NCI-H1694 (cell line): ENCODE measurements at regions not wholly inside any gene's neighbourhood (a gene's known extent, or its start where the extent isn't known, plus 50 kb on each side); places are given as distances from the start of the nearest gene placed in this dataset.
"Not testable (repeated sequence)": the region's sequence is repeated elsewhere in the genome, so short reads cannot be mapped to it uniquely, and the experiment has no call there.

ENCODE experiments used
- DNase-seq: peaks from one replicate; lab custom pipeline; 2025; lab: John Stamatoyannopoulos, UW

GRCh38 chr6:27772261-27773001, 139.8 kb downstream of the OR2B2 start:
- DNase-seq: peak; percentile 59

GRCh38 chr6:27771235-27771634, 141.0 kb downstream of the OR2B2 start:
- DNase-seq: no peak

GRCh38 chr6:27770724-27771123, 141.5 kb downstream of the OR2B2 start:
- DNase-seq: no peak

- no peak for DNase-seq
These were observed 143.6 kb downstream of the OR2B2 start for GRCh38 chr6:27768556-27768955.

- no peak for DNase-seq
These were observed 144.3 kb downstream of the OR2B2 start for GRCh38 chr6:27767851-27768250.

- DNase-seq: no peak
These were observed 145.8 kb downstream of the OR2B2 start for GRCh38 chr6:27766405-27766804.

- no peak for DNase-seq
These were observed 147.1 kb downstream of the OR2B2 start for GRCh38 chr6:27765028-27765590.

- DNase-seq: no peak
These were observed 150.8 kb downstream of the OR2B2 start for GRCh38 chr6:27761391-27761790.

GRCh38 chr6:27760464-27760863, 151.7 kb downstream of the OR2B2 start:
- no peak for DNase-seq

- no peak for DNase-seq
These were observed 152.3 kb downstream of the OR2B2 start for GRCh38 chr6:27759930-27760329.

- DNase-seq: no peak
These were observed 153.7 kb downstream of the OR2B2 start for GRCh38 chr6:27758491-27758890.

- no peak for DNase-seq
These were observed 154.9 kb downstream of the OR2B2 start for GRCh38 chr6:27757307-27757706.

GRCh38 chr6:27755768-27756167, 156.4 kb downstream of the OR2B2 start:
- DNase-seq: no peak

- DNase-seq: no peak
These were observed 157.8 kb downstream of the OR2B2 start for GRCh38 chr6:27754408-27754782.

GRCh38 chr6:27753668-27754407, 158.4 kb downstream of the OR2B2 start:
- DNase-seq: peak; percentile 68

- DNase-seq: peak; percentile 77
These were observed 159.9 kb downstream of the OR2B2 start for GRCh38 chr6:27752038-27752885.

GRCh38 chr6:27748661-27749060, 163.5 kb downstream of the OR2B2 start:
- DNase-seq: no peak

- no peak for DNase-seq
These were observed 164.6 kb downstream of the OR2B2 start for GRCh38 chr6:27747637-27748036.

- DNase-seq: not testable (repeated sequence)
These were observed 165.3 kb downstream of the OR2B2 start for GRCh38 chr6:27746860-27747259.

- DNase-seq: no peak
These were observed 168.4 kb downstream of the OR2B2 start for GRCh38 chr6:27743787-27744186.

- DNase-seq: no peak
These were observed 169.2 kb downstream of the OR2B2 start for GRCh38 chr6:27742833-27743573.

- DNase-seq: not testable (repeated sequence)
These were observed 172.3 kb downstream of the OR2B2 start for GRCh38 chr6:27739902-27740301.
